ENCODE measurements at regions not wholly inside any gene's neighbourhood (a gene's known extent, or its start where the extent isn't known, plus 50 kb on each side); places are given as distances from the start of the nearest gene placed in this dataset.

- DNase-seq (ENCODE audit: extremely low read depth, insufficient read length), result no peak
- TF ChIP-seq CTCF (IDR thresholded peaks at IDR 0.05; ENCODE audit: insufficient read depth, low read length, poor library complexity, severe bottlenecking), result no peak
- Histone ChIP-seq H3K27me3 (replicated peaks; ENCODE audit: control insufficient read depth, insufficient read depth, low read length) (no peaks in the 10 kb centered on the region), H3K4me3 (replicated peaks; ENCODE audit: low read depth, low read length) (no peak overlapping the region), H3K36me3 (ENCODE audit: control insufficient read depth, insufficient read depth, low read length) (no peaks in the 10 kb centered on the region)
Measured at GRCh38 chr10:130570074-130570473, 433.9 kb downstream of the GLRX3 start.

GRCh38 chr10:130571674-130572073 is 435.5 kb downstream of the GLRX3 start:
- Histone ChIP-seq H3K27me3 (replicated peaks; ENCODE audit: control insufficient read depth, insufficient read depth, low read length) (no peaks in the 10 kb centered on the region), H3K4me3 (replicated peaks; ENCODE audit: low read depth, low read length) (no peak overlapping the region), H3K36me3 (ENCODE audit: control insufficient read depth, insufficient read depth, low read length) (no peaks in the 10 kb centered on the region)
- no peak for TF ChIP-seq CTCF (IDR thresholded peaks at IDR 0.05; ENCODE audit: insufficient read depth, low read length, poor library complexity, severe bottlenecking)
- DNase-seq (ENCODE audit: extremely low read depth, insufficient read length), result no peak

- no peaks in the 10 kb centered on the region for H3K27me3 ChIP-seq (replicated peaks; ENCODE audit: control insufficient read depth, insufficient read depth, low read length)
- TF ChIP-seq CTCF (IDR thresholded peaks at IDR 0.05; ENCODE audit: insufficient read depth, low read length, poor library complexity, severe bottlenecking), result no peak
- H3K4me3 ChIP-seq (replicated peaks; ENCODE audit: low read depth, low read length), result no peak overlapping the region
- H3K36me3 ChIP-seq (ENCODE audit: control insufficient read depth, insufficient read depth, low read length), result no peaks in the 10 kb centered on the region
- no peak for DNase-seq (ENCODE audit: extremely low read depth, insufficient read length)
Measured at GRCh38 chr10:130573446-130573845, 437.3 kb downstream of the GLRX3 start.

- Histone ChIP-seq H3K36me3 (ENCODE audit: control insufficient read depth, insufficient read depth, low read length) (no peaks in the 10 kb centered on the region), H3K4me3 (replicated peaks; ENCODE audit: low read depth, low read length) (no peak overlapping the region), H3K27me3 (replicated peaks; ENCODE audit: control insufficient read depth, insufficient read depth, low read length) (no peaks in the 10 kb centered on the region)
- TF ChIP-seq CTCF (IDR thresholded peaks at IDR 0.05; ENCODE audit: insufficient read depth, low read length, poor library complexity, severe bottlenecking), result no peak
- no peak for DNase-seq (ENCODE audit: extremely low read depth, insufficient read length)
Measured at GRCh38 chr10:130575756-130576285, 439.6 kb downstream of the GLRX3 start.

- Histone ChIP-seq H3K36me3 (ENCODE audit: control insufficient read depth, insufficient read depth, low read length) (no peaks in the 10 kb centered on the region), H3K4me3 (replicated peaks; ENCODE audit: low read depth, low read length) (no peak overlapping the region), H3K27me3 (replicated peaks; ENCODE audit: control insufficient read depth, insufficient read depth, low read length) (no peaks in the 10 kb centered on the region)
- no peak for TF ChIP-seq CTCF (IDR thresholded peaks at IDR 0.05; ENCODE audit: insufficient read depth, low read length, poor library complexity, severe bottlenecking)
- no peak for DNase-seq (ENCODE audit: extremely low read depth, insufficient read length)
Measured at GRCh38 chr10:130576427-130576826, 440.2 kb downstream of the GLRX3 start.

- Histone ChIP-seq H3K4me3 (replicated peaks; ENCODE audit: low read depth, low read length) (no peak overlapping the region), H3K27me3 (replicated peaks; ENCODE audit: control insufficient read depth, insufficient read depth, low read length) (no peaks in the 10 kb centered on the region), H3K36me3 (ENCODE audit: control insufficient read depth, insufficient read depth, low read length) (no peaks in the 10 kb centered on the region)
- DNase-seq (ENCODE audit: extremely low read depth, insufficient read length), result no peak
- no peak for TF ChIP-seq CTCF (IDR thresholded peaks at IDR 0.05; ENCODE audit: insufficient read depth, low read length, poor library complexity, severe bottlenecking)
Measured at GRCh38 chr10:130577039-130577438, 440.8 kb downstream of the GLRX3 start.
